Stomach (tissue), 8 donors: ENCODE measurements at regions not wholly inside any gene's neighbourhood (a gene's known extent, or its start where the extent isn't known, plus 50 kb on each side); places are given as distances from the start of the nearest gene placed in this dataset.
"Not testable (repeated sequence)": the region's sequence is repeated elsewhere in the genome, so short reads cannot be mapped to it uniquely, and the experiment has no call there.

ENCODE experiments used
- DNase-seq, 2 donors: peaks; one replicate each; pipeline versions ENCODE4 v3.0.0 to v3.0.0-alpha.2; 2013 to 2019
- H3K27ac ChIP-seq, 5 donors: fragments of 200-600 bp in 4 of 5; sonication (generic) in 4 of 5; one replicate each; pipeline ENCODE4 v1.5.1; 2013 to 2019; ENCODE audit warnings: mild to moderate bottlenecking in 1 of 5, moderate library complexity in 1 of 5
- H3K27me3 ChIP-seq, 3 donors: fragments of 200-600 bp; sonication (generic); one replicate each; pipeline ENCODE4 v1.5.1; 2017 to 2019; ENCODE audit warnings: mixed run types in 1 of 3
- H3K36me3 ChIP-seq, 4 donors: fragments of 200-600 bp; sonication (generic); 1 replicate in 3 of 4; 2 replicates in 1 of 4; pipeline ENCODE4 v1.5.1; 2016 to 2019
- H3K4me1 ChIP-seq, 4 donors: fragments of 200-600 bp; sonication (generic); one replicate each; pipeline ENCODE4 v1.5.1; 2016 to 2019
- H3K4me3 ChIP-seq, 4 donors: fragments of 200-600 bp; sonication (generic) in 3 of 4; one replicate each; pipeline ENCODE4 v1.5.1; 2016 to 2019; ENCODE audit warnings: mild to moderate bottlenecking in 1 of 4
- H3K9me3 ChIP-seq, 4 donors: fragments of 200-600 bp; sonication (generic); one replicate each; pipeline ENCODE4 v1.5.1; 2016 to 2019
- CTCF ChIP-seq, 7 experiments: fragments of 450-650 bp in 4 of 7; fragments of 200-600 bp in 3 of 7; sonication (generic) in 3 of 7; IDR thresholded peaks; one replicate each; pipeline ENCODE4 v1.5.1; 2016 to 2019; ENCODE audit warnings: antibody characterized with exemption in 7 of 7, control low read depth in 2 of 7, mild to moderate bottlenecking in 1 of 7
- EP300 ChIP-seq: sonication (generic); formaldehyde crosslinking; IDR thresholded peaks from one replicate; pipeline ENCODE4 v1.6.1; 2017; ENCODE audit warnings: antibody characterized with exemption
- POLR2A ChIP-seq, 4 donors: fragments of 450-650 bp; IDR thresholded peaks; one replicate each; pipeline ENCODE4 v1.6.1; 2016; ENCODE audit warnings: antibody characterized with exemption in 4 of 4, control low read depth in 2 of 4, mild to moderate bottlenecking in 1 of 4, moderate library complexity in 1 of 4
- POLR2AphosphoS5 ChIP-seq, 3 donors: sonication (generic); formaldehyde crosslinking; IDR thresholded peaks; one replicate each; pipeline ENCODE4 v1.6.1; 2016; ENCODE audit warnings: antibody characterized with exemption in 3 of 3
- WGBS, 5 donors: extraction: QIAGEN DNeasy Blood & Tissue Kit in 3 of 5; methylation state at CpG; one replicate each; pipeline versions ENCODE4 v1.1.5 to v1.1.7; 2013 to 2018; 5-methylcytosine and 5-hydroxymethylcytosine counted together
- intact Hi-C: fragments of 100-400 bp; cut with DNase I; formaldehyde crosslinking; loops from one replicate; pipeline ENCODE4 v1.15.1; 2023; ENCODE audit warnings: low total_unique reads
- donor health status: healthy with polysubstance abuse.
- donor health status: Bipolar disorder and iron deficiency.
- donor health status: healthy.

- peaks cover 0 to 5% (median 0%) of the 10 kb centered on the region in 4 donors for H3K9me3 ChIP-seq
- no peak for DNase-seq
- no peaks in the 10 kb centered on the region for H3K27me3 ChIP-seq
- no peak overlapping the region for H3K4me3 ChIP-seq
- no peak for TF ChIP-seq POLR2A (IDR thresholded peaks at IDR 0.05)
- intact Hi-C loops, result no loop called here
- no peaks in the 10 kb centered on the region for H3K4me1 ChIP-seq
- no peaks in the 10 kb centered on the region for H3K36me3 ChIP-seq
- H3K27ac ChIP-seq, result no peak overlapping the region
These were observed 394.2 kb downstream of the IRX2 start for GRCh38 chr5:2357309-2357708.

DNA sequence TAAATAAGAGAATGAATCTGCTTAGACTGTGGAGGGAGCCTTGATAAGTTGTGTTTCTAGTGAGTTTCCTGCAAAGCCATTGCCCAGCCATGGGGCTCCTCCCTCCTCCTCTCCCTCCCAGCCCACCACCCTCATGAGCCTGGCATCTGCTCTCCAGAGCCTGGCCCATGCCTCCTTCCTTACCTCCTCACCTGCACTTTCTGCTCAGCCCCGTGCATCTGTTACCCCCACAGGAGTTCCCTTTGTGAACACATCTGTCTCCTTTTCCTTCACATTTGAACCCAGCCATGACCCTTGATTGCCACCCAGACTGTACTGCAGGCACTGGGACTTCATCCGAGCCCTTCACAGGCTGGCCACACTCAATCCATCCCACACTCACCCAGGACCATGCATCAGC is 395.6 kb downstream of the IRX2 start:
- TF ChIP-seq POLR2AphosphoS5 (IDR thresholded peaks at IDR 0.05) (no peak), POLR2A (IDR thresholded peaks at IDR 0.05) (no peak), EP300 (no peak), CTCF (IDR thresholded peaks at IDR 0.05) (no peak)
- no peaks in the 10 kb centered on the region for H3K27me3 ChIP-seq
- peaks cover 0 to 5% (median 2%) of the 10 kb centered on the region in 4 donors for H3K9me3 ChIP-seq
- intact Hi-C loops, result no loop called here
- no peaks in the 10 kb centered on the region for H3K36me3 ChIP-seq
- H3K27ac ChIP-seq, result no peak overlapping the region
- no peaks in the 10 kb centered on the region for H3K4me1 ChIP-seq
- WGBS, 5 donors, result 48 to 77% (median 64%) methylated on average over 2 of the region's 2 CpGs
- DNase-seq, result no peak
- no peak overlapping the region for H3K4me3 ChIP-seq

GRCh38 chr5:2353871-2354440 is 397.5 kb downstream of the IRX2 start:
- intact Hi-C loops, result no loop called here
- Histone ChIP-seq H3K4me3 (no peak overlapping the region), H3K36me3 (no peaks in the 10 kb centered on the region), H3K27ac (no peak overlapping the region), H3K4me1 (no peaks in the 10 kb centered on the region), H3K9me3 (peaks cover 0 to 12% (median 5%) of the 10 kb centered on the region in 4 donors), H3K27me3 (no peaks in the 10 kb centered on the region)
- WGBS, 5 donors, result 83 to 94% (median 86%) methylated on average over 10 of the region's 10 CpGs
- no peak for TF ChIP-seq CTCF (IDR thresholded peaks at IDR 0.05)
- no peak for TF ChIP-seq POLR2AphosphoS5 (IDR thresholded peaks at IDR 0.05)
- no peak for DNase-seq

DNA sequence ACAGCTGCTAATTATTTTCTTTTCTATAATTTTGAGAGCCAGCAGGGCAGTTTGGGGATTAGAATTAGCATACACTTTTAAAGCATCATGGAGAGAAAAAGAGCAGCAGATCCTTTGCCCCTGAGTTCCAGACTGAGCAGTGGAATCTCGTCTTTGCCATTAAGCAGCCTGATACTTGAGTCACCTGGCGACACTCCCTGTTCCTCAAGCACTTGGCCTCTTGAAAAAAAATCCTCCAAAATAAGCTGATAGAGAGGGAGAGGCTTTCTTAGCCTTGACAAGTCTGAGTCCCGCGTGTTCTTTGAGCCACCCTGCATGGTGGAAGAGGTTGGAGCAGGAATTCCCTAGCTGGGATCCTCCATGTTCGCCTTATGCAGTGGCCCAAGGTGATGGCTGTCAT is 398.3 kb downstream of the IRX2 start:
- Histone ChIP-seq H3K36me3 (no peaks in the 10 kb centered on the region), H3K4me3 (no peak overlapping the region), H3K27me3 (no peaks in the 10 kb centered on the region), H3K27ac (no peak overlapping the region), H3K4me1 (no peaks in the 10 kb centered on the region), H3K9me3 (peaks cover 0 to 16% (median 8%) of the 10 kb centered on the region in 4 donors)
- intact Hi-C loops, result no loop called here
- no peak for DNase-seq
- 76 to 83% (median 78%) methylated on average over 5 of the region's 5 CpGs for WGBS, 5 donors
- no peak for TF ChIP-seq CTCF (IDR thresholded peaks at IDR 0.05)
- TF ChIP-seq EP300, result no peak
- no peak for TF ChIP-seq POLR2AphosphoS5 (IDR thresholded peaks at IDR 0.05)
- TF ChIP-seq POLR2A (IDR thresholded peaks at IDR 0.05), result no peak

- no peak overlapping the region for H3K27ac ChIP-seq
- no peak overlapping the region for H3K4me3 ChIP-seq
- no peaks in the 10 kb centered on the region for H3K4me1 ChIP-seq
- WGBS, 5 donors, result 85 to 91% (median 87%) methylated on average over 12 of the region's 12 CpGs
- H3K9me3 ChIP-seq, result peaks cover 0 to 22% (median 10%) of the 10 kb centered on the region in 4 donors
- intact Hi-C loops, result no loop called here
- no peak for DNase-seq
- TF ChIP-seq POLR2AphosphoS5 (IDR thresholded peaks at IDR 0.05), result no peak
- TF ChIP-seq POLR2A (IDR thresholded peaks at IDR 0.05), result no peak
- TF ChIP-seq CTCF (IDR thresholded peaks at IDR 0.05), result no peak
- no peak for TF ChIP-seq EP300
- no peaks in the 10 kb centered on the region for H3K27me3 ChIP-seq
- H3K36me3 ChIP-seq, result no peaks in the 10 kb centered on the region
These were observed 399.2 kb downstream of the IRX2 start for GRCh38 chr5:2352101-2352861.

DNA sequence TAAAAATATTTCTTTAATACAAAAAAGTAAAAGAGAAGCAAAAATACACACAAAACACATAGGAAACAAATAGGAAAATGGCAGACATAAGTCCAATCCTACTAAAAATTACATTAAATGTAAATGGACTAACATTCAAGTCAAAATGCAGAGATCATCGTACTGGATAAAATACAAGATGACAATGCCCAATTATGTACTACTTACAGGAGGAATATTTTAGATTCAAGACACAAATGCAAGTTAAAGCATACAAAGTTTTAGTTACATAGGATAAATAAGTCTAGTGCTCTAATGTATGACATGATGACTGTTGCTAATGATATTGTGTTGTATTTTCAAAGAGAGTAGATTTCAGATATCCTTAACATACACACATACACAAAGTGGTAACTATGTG is 401.7 kb downstream of the IRX2 start:
- H3K4me3 ChIP-seq, result not testable (repeated sequence)

More for the DNA sequence above, 401.7 kb downstream of the IRX2 start:
- WGBS, 5 donors, result 84 to 100% (median 89%) methylated on average over 1 of the region's 1 CpG
- H3K27me3 ChIP-seq, DNase-seq, intact Hi-C loops, H3K4me1 ChIP-seq, H3K27ac ChIP-seq, H3K36me3 ChIP-seq: not testable (repeated sequence)
- peaks cover 0 to 38% (median 19%) of the 10 kb centered on the region in 4 donors for H3K9me3 ChIP-seq
